H9 (cell line): ENCODE measurements at regions not wholly inside any gene's neighbourhood (a gene's known extent, or its start where the extent isn't known, plus 50 kb on each side); places are given as distances from the start of the nearest gene placed in this dataset.

Source experiments
- DNase-seq: peaks from one replicate; pipeline ENCODE4 v3.0.0-alpha.2; 2017
- H2AFZ ChIP-seq: one replicate; pipeline ENCODE4 v1.6.1; 2013; ENCODE audit warnings: mild to moderate bottlenecking, low read length, control low read depth, moderate library complexity
- H2AK5ac ChIP-seq: 2 replicates; pipeline ENCODE4 v1.6.1; 2013; ENCODE audit warnings: low read length, control low read depth, mixed read lengths; ENCODE audit not compliant: insufficient read length
- H2BK120ac ChIP-seq: one replicate; pipeline ENCODE4 v1.6.1; 2013; ENCODE audit warnings: low read depth, mild to moderate bottlenecking, low read length, control low read depth, inconsistent platforms; ENCODE audit not compliant: poor library complexity, severe bottlenecking
- H2BK12ac ChIP-seq: 2 replicates; pipeline ENCODE4 v1.6.1; 2013; ENCODE audit warnings: low read length, control low read depth, mixed read lengths, low read depth; ENCODE audit not compliant: insufficient read length
- H2BK15ac ChIP-seq: 2 replicates; pipeline ENCODE4 v1.6.1; 2013; ENCODE audit warnings: low read depth, low read length, control low read depth
- H2BK20ac ChIP-seq: one replicate; pipeline ENCODE4 v1.6.1; 2013; ENCODE audit warnings: low read depth, mild to moderate bottlenecking, low read length, control low read depth, inconsistent platforms; ENCODE audit not compliant: poor library complexity, severe bottlenecking
- H2BK5ac ChIP-seq: 2 replicates; pipeline ENCODE4 v1.6.1; 2013; ENCODE audit warnings: low read length, control low read depth, mixed read lengths; ENCODE audit not compliant: insufficient read length
- H3K14ac ChIP-seq: 2 replicates; pipeline ENCODE4 v1.6.1; 2013; ENCODE audit warnings: low read length, control low read depth; ENCODE audit not compliant: insufficient read depth
- H3K18ac ChIP-seq: 2 replicates; pipeline ENCODE4 v1.6.1; 2013; ENCODE audit warnings: low read depth, mild to moderate bottlenecking, mixed read lengths, low read length, control low read depth; ENCODE audit not compliant: insufficient read length
- H3K23ac ChIP-seq: 2 replicates; pipeline ENCODE4 v1.6.1; 2013; ENCODE audit warnings: low read length, control low read depth, mixed read lengths, low read depth; ENCODE audit not compliant: insufficient read length
- H3K23me2 ChIP-seq: 2 replicates; pipeline ENCODE4 v1.6.1; 2013; ENCODE audit warnings: low read depth, mild to moderate bottlenecking, mixed read lengths, low read length, control low read depth; ENCODE audit not compliant: insufficient read length, poor library complexity, severe bottlenecking
- H3K27ac ChIP-seq: 2 replicates; pipeline ENCODE4 v1.5.1; 2013; ENCODE audit warnings: low read length, control low read depth, mixed read lengths, low read depth; ENCODE audit not compliant: insufficient read length
- H3K27me3 ChIP-seq: 2 replicates; pipeline ENCODE4 v1.6.1; 2013; ENCODE audit warnings: low read length, control low read depth, inconsistent platforms; ENCODE audit not compliant: insufficient read depth
- H3K4ac ChIP-seq: 2 replicates; pipeline ENCODE4 v1.6.1; 2013; ENCODE audit warnings: low read depth, mild to moderate bottlenecking, control low read depth, inconsistent platforms, low read length, moderate library complexity
- H3K4me1 ChIP-seq: 2 replicates; pipeline ENCODE4 v1.6.1; 2013; ENCODE audit warnings: low read length, control low read depth, inconsistent platforms; ENCODE audit not compliant: insufficient read depth
- H3K4me2 ChIP-seq: 2 replicates; pipeline ENCODE4 v1.6.1; 2013; ENCODE audit warnings: low read length, control low read depth, mixed read lengths; ENCODE audit not compliant: insufficient read length, insufficient read depth
- H3K56ac ChIP-seq: 2 replicates; pipeline ENCODE4 v1.6.1; 2013; ENCODE audit warnings: low read depth, mild to moderate bottlenecking, mixed read lengths, low read length, control low read depth; ENCODE audit not compliant: insufficient read length
- H3K79me1 ChIP-seq: 2 replicates; pipeline ENCODE4 v1.6.1; 2013; ENCODE audit warnings: low read depth, mild to moderate bottlenecking, moderate library complexity, low read length, control low read depth, inconsistent platforms; ENCODE audit not compliant: insufficient read depth, poor library complexity, severe bottlenecking
- H3K79me2 ChIP-seq: 2 replicates; pipeline ENCODE4 v1.6.1; 2013; ENCODE audit warnings: low read length, control low read depth, inconsistent platforms; ENCODE audit not compliant: insufficient read depth
- H3K9ac ChIP-seq: 2 replicates; pipeline ENCODE4 v1.6.1; 2013; ENCODE audit warnings: low read length, control low read depth, mixed read lengths; ENCODE audit not compliant: insufficient read length; ENCODE audit errors: extremely low read depth
- H3K9me3 ChIP-seq: one replicate; pipeline ENCODE4 v1.6.1; 2013; ENCODE audit warnings: low read depth, low read length, inconsistent platforms; ENCODE audit not compliant: control insufficient read depth
- H3T11ph ChIP-seq: one replicate; pipeline ENCODE4 v1.6.1; 2013; ENCODE audit warnings: mild to moderate bottlenecking, low read length, control low read depth, inconsistent platforms
- H4K20me1 ChIP-seq: one replicate; pipeline ENCODE4 v1.6.1; 2013; ENCODE audit not compliant: control insufficient read depth, insufficient read length, insufficient read depth
- H4K5ac ChIP-seq: 2 replicates; pipeline ENCODE4 v1.6.1; 2013; ENCODE audit warnings: low read depth, mild to moderate bottlenecking, mixed read lengths, low read length, control low read depth; ENCODE audit not compliant: insufficient read length
- H4K8ac ChIP-seq: replicated peaks from 2 replicates; pipeline ENCODE4 v1.6.1; 2013; ENCODE audit warnings: low read length, control low read depth, mixed read lengths, low read depth; ENCODE audit not compliant: insufficient read length
- H4K91ac ChIP-seq: 2 replicates; pipeline ENCODE4 v1.6.1; 2013; ENCODE audit warnings: low read depth, mild to moderate bottlenecking, moderate library complexity, mixed read lengths, low read length, control low read depth; ENCODE audit not compliant: insufficient read length
- H3K27ac Mint-ChIP-seq, 3 experiments: 2 replicates in 2 of 3; 3 replicates in 1 of 3; pipeline ENCODE4 v1.8.0; 2020 to 2021; ENCODE audit warnings: mixed read lengths in 3 of 3, mild to moderate bottlenecking in 1 of 3, moderate library complexity in 1 of 3
- H3K27me3 Mint-ChIP-seq: 2 replicates; pipeline ENCODE4 v1.8.0; 2021; ENCODE audit warnings: low read depth, mild to moderate bottlenecking, moderate library complexity, mixed read lengths
- H3K36me3 Mint-ChIP-seq, 3 experiments: 2 replicates in 2 of 3; 3 replicates in 1 of 3; pipeline ENCODE4 v1.8.0; 2020 to 2021; ENCODE audit warnings: low read depth in 3 of 3, mixed read lengths in 3 of 3; ENCODE audit not compliant: insufficient read depth in 1 of 3
- H3K4me1 Mint-ChIP-seq, 2 experiments: 2 replicates each; pipeline ENCODE4 v1.8.0; 2020; ENCODE audit warnings: mixed read lengths in 2 of 2
- H3K4me3 Mint-ChIP-seq, 2 experiments: 2 replicates in 1 of 2; 3 replicates in 1 of 2; pipeline ENCODE4 v1.8.0; 2020 to 2021; ENCODE audit warnings: mild to moderate bottlenecking in 2 of 2, mixed read lengths in 2 of 2, moderate library complexity in 1 of 2
- H3K9me3 Mint-ChIP-seq, 2 experiments: 2 replicates in 1 of 2; 3 replicates in 1 of 2; pipeline ENCODE4 v1.8.0; 2020; ENCODE audit warnings: mild to moderate bottlenecking in 2 of 2, mixed read lengths in 2 of 2, moderate library complexity in 1 of 2
- TF ChIP-seq, protein P1 (sequence below): fragments of 200-600 bp; sonication (generic); conservative IDR thresholded peaks from 3 replicates; pipeline ENCODE4 v1.8.0; 2021; ENCODE audit warnings: antibody characterized with exemption, mild to moderate bottlenecking

DNA sequence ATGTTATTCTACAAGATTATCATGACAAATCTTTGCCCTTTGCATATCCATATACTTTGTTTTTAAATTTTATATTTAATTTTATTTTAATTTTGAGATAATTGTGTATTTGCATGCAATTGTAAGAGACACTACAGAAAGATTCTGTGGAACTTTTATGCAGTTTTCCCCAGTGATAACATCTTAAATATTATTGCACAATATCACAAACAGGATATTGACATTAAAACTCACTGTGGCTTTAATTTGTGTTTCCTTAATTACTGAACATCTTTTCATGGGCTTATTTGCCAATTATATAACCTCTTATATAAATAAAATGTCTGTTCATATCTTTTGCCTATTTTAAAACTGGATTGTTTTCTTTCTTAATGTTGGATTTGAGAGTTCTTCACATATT is 95.6 kb downstream of the ASCL1 start:
- no peaks in the 10 kb centered on the region; the same call in none of the 2 replicates for H3K27me3 Mint-ChIP-seq
- H3K27ac Mint-ChIP-seq = 0 out of 7 replicates have a peak overlapping the region, but pooled peaks of 1 of the 3 experiments have one; percentile 7
- H2BK15ac ChIP-seq = no peak overlapping the region
- TF ChIP-seq, protein P1, sequence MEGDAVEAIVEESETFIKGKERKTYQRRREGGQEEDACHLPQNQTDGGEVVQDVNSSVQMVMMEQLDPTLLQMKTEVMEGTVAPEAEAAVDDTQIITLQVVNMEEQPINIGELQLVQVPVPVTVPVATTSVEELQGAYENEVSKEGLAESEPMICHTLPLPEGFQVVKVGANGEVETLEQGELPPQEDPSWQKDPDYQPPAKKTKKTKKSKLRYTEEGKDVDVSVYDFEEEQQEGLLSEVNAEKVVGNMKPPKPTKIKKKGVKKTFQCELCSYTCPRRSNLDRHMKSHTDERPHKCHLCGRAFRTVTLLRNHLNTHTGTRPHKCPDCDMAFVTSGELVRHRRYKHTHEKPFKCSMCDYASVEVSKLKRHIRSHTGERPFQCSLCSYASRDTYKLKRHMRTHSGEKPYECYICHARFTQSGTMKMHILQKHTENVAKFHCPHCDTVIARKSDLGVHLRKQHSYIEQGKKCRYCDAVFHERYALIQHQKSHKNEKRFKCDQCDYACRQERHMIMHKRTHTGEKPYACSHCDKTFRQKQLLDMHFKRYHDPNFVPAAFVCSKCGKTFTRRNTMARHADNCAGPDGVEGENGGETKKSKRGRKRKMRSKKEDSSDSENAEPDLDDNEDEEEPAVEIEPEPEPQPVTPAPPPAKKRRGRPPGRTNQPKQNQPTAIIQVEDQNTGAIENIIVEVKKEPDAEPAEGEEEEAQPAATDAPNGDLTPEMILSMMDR = no peak
- no peaks in the 10 kb centered on the region; a peak in 1 of 7 replicates for H3K36me3 Mint-ChIP-seq
- H3K9ac ChIP-seq = no peak overlapping the region
- H3K23me2 ChIP-seq = no peaks in the 10 kb centered on the region
- H2BK20ac ChIP-seq = no peak overlapping the region
- DNase-seq = no peak
- no peak overlapping the region for H3T11ph ChIP-seq
- no peak overlapping the region for H2BK12ac ChIP-seq
- H4K20me1 ChIP-seq = no peaks in the 10 kb centered on the region
- H4K5ac ChIP-seq = no peak overlapping the region
- no peaks in the 10 kb centered on the region for H3K79me2 ChIP-seq
- no peak overlapping the region for H3K18ac ChIP-seq
- no peak overlapping the region for H3K56ac ChIP-seq
- no peak overlapping the region for H3K27ac ChIP-seq
- no peak overlapping the region for H3K23ac ChIP-seq
- no peak overlapping the region for H3K4ac ChIP-seq
- H4K91ac ChIP-seq = no peak overlapping the region
- no peak overlapping the region for H2BK120ac ChIP-seq
- H3K9me3 Mint-ChIP-seq = no peaks in the 10 kb centered on the region; a peak in 1 of 5 replicates
- H3K14ac ChIP-seq = no peak overlapping the region
- H3K27me3 ChIP-seq = no peaks in the 10 kb centered on the region
- no peak overlapping the region for H2BK5ac ChIP-seq
- no peak overlapping the region for H2AFZ ChIP-seq
- no peaks in the 10 kb centered on the region for H3K9me3 ChIP-seq
- no peak overlapping the region for H3K4me3 Mint-ChIP-seq
- H3K79me1 ChIP-seq = no peaks in the 10 kb centered on the region
- H3K4me2 ChIP-seq = no peak overlapping the region
- no peak overlapping the region for H2AK5ac ChIP-seq
- no peak overlapping the region for H4K8ac ChIP-seq
- H3K4me1 Mint-ChIP-seq = no peaks in the 10 kb centered on the region
- H3K4me1 ChIP-seq = no peaks in the 10 kb centered on the region
